ENCODE measurements at regions not wholly inside any gene's neighbourhood (a gene's known extent, or its start where the extent isn't known, plus 50 kb on each side); places are given as distances from the start of the nearest gene placed in this dataset.

DNA sequence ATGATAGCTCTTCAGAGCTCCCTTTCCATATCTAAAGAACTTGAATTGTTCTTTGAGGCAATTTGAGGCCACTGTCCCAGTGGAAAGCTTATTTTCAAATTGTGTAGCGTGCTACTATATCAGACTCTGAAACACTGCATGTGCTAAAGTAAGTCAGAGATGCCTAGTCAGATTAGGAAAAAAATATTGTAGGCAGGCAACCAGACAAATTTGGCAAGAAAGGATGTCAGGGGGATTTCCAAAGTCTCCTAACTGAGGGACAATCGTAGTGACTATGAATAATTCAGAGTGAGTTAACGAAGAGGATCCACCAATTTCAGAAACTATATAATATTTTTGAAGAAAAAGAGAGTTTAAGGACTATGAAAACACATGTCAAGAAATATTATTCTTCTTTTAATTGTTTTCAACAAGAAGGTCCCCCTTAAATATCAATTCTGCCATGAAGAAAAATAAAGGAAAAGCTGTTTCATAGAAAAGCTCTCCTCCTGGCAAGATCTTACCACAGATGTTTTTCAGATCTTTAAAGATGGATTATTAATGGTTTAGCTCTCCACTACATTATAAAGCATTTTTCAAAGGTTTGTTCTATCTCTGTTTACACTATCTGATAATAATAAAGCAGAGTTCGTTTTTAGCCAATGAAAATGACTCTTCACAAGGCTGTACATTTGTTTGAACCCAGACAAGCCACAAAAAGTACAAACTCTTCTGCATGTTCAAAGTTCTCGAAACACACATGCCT is 273.5 kb upstream of the PTGER4 start:
- ChIA-PET CTCF (interaction anchor here (0.7 kb wide), 1 partner anchor 32 kb away, joined by 3 read pairs; no protein-coding TSS in a partner anchor), POLR2A (no interaction called here)
- WGBS (ENCODE audit: missing lambda C conversion rate) = 52% methylated on average over 5 of the region's 5 CpGs
- Histone ChIP-seq H3K4me1 (peaks cover 31% of the 10 kb centered on the region; the same call in 2 of the 3 replicates), H3K27ac (no peak overlapping the region; a peak in 1 of 6 replicates), H3K9me3 (no peaks in the 10 kb centered on the region), H3K4me2 (no peak overlapping the region), H3K4me3 (no peak overlapping the region)
- DNase-seq (ENCODE audit: low read depth in 1 of 2, low spot score in 1 of 2) = no peak
- FAIRE-seq = peak; percentile 32
- TF ChIP-seq TP53 (CRISPR knock-in tag; IDR thresholded peaks at IDR 0.05) (no peak), HDAC2 (IDR thresholded peaks at IDR 0.05) (no peak), HOXB5 (CRISPR knock-in tag; IDR thresholded peaks at IDR 0.05) (no peak), POLR2A (IDR thresholded peaks at IDR 0.05; ENCODE audit: low read length) (no peak), CEBPB (IDR thresholded peaks at IDR 0.05) (no peak), EP300 (IDR thresholded peaks at IDR 0.05) (no peak), RARB (CRISPR knock-in tag; IDR thresholded peaks at IDR 0.05) (no peak)
- TF ChIP-seq, protein P1, sequence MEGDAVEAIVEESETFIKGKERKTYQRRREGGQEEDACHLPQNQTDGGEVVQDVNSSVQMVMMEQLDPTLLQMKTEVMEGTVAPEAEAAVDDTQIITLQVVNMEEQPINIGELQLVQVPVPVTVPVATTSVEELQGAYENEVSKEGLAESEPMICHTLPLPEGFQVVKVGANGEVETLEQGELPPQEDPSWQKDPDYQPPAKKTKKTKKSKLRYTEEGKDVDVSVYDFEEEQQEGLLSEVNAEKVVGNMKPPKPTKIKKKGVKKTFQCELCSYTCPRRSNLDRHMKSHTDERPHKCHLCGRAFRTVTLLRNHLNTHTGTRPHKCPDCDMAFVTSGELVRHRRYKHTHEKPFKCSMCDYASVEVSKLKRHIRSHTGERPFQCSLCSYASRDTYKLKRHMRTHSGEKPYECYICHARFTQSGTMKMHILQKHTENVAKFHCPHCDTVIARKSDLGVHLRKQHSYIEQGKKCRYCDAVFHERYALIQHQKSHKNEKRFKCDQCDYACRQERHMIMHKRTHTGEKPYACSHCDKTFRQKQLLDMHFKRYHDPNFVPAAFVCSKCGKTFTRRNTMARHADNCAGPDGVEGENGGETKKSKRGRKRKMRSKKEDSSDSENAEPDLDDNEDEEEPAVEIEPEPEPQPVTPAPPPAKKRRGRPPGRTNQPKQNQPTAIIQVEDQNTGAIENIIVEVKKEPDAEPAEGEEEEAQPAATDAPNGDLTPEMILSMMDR (IDR thresholded peaks at IDR 0.05) = no peak
- no peak for ATAC-seq

DNA sequence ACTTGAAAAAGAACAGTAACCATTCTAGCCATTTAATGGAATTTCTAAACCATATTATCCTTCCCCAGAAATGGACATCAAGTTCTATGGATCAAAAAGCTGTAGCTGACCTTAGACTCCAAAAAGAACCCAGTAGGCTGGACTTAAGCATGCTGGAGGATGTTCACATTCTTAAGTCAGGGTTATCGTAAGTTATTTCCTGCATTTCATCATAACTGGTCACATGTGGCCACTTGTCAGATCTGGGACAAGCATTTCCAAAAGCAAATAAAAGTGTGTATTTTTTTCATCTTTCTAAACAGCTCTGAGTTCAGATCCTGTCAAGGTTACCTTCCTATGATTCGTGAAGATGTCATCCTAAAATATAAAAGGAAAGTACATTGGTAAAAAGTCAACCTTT is 274.5 kb upstream of the PTGER4 start:
- peaks cover 24% of the 10 kb centered on the region; the same call in 2 of the 3 replicates for H3K4me1 ChIP-seq
- 59% methylated on average over 2 of the region's 2 CpGs for WGBS (ENCODE audit: missing lambda C conversion rate)
- H3K27ac ChIP-seq = peak overlapping the region in 1 of 2 experiments; percentile 7; a peak in 2 of 6 replicates
- FAIRE-seq (no peak), DNase-seq (ENCODE audit: low read depth in 1 of 2, low spot score in 1 of 2) (peak in 1 of 2 experiments; percentile 35), ATAC-seq (no peak)
- TF ChIP-seq ZC3H11A (IDR thresholded peaks at IDR 0.05) = no peak
- peak overlapping the region; percentile 2; the same call in 1 of the 3 replicates for H3K4me2 ChIP-seq
- ChIA-PET CTCF (interaction anchor here (0.7 kb wide), 1 partner anchor 31 kb away, joined by 3 read pairs; no protein-coding TSS in a partner anchor), POLR2A (no interaction called here)
- H3K9me3 ChIP-seq = no peaks in the 10 kb centered on the region
- H3K4me3 ChIP-seq = no peak overlapping the region

DNA sequence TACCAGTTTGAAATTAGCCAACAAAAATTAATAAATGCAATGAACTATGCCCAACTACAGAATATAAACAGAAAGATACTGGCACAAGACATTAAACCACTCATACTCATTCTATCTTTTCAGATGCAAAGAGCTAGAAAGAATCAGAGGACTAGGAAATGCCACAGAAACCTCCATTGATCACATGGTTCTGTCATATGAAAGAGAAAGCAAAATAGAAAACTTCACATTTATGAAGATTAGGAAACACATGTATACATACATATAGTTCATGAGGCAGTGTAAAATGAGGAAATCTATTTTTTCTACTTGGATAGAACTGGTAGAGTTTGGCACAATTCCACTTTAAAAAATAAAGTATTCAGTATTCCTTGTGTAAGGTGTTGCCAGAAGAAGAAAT is 275.1 kb upstream of the PTGER4 start:
- ChIA-PET POLR2A (no interaction called here), CTCF (no interaction called here)
- peak overlapping the region; percentile 0; the same call in 1 of the 3 replicates for H3K4me2 ChIP-seq
- H3K27ac ChIP-seq = peak overlapping the region in 1 of 2 experiments; percentile 17; a peak in 1 of 6 replicates
- FAIRE-seq = no peak
- H3K4me3 ChIP-seq = no peak overlapping the region
- no peak for TF ChIP-seq POLR2AphosphoS2 (conservative IDR thresholded peaks at IDR 0.05; ENCODE audit: low read length)
- TF ChIP-seq, protein P2, sequence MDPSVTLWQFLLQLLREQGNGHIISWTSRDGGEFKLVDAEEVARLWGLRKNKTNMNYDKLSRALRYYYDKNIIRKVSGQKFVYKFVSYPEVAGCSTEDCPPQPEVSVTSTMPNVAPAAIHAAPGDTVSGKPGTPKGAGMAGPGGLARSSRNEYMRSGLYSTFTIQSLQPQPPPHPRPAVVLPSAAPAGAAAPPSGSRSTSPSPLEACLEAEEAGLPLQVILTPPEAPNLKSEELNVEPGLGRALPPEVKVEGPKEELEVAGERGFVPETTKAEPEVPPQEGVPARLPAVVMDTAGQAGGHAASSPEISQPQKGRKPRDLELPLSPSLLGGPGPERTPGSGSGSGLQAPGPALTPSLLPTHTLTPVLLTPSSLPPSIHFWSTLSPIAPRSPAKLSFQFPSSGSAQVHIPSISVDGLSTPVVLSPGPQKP (IDR thresholded peaks at IDR 0.05; ENCODE audit: low read depth, low read length) = no peak
- TF ChIP-seq FOXS1 (CRISPR knock-in tag; IDR thresholded peaks at IDR 0.05) = no peak
- no peak for TF ChIP-seq JUNB (IDR thresholded peaks at IDR 0.05)
- TF ChIP-seq MYC (IDR thresholded peaks at IDR 0.05; ENCODE audit: borderline replicate concordance, low read length) = no peak
- no peak for TF ChIP-seq CHD2 (IDR thresholded peaks at IDR 0.05; ENCODE audit: low read length, partially characterized antibody)
- H3K9me3 ChIP-seq = no peaks in the 10 kb centered on the region
- DNase-seq (ENCODE audit: low read depth in 1 of 2, low spot score in 1 of 2) = no peak
- peaks cover 22% of the 10 kb centered on the region; the same call in 2 of the 3 replicates for H3K4me1 ChIP-seq
- ATAC-seq = no peak

DNA sequence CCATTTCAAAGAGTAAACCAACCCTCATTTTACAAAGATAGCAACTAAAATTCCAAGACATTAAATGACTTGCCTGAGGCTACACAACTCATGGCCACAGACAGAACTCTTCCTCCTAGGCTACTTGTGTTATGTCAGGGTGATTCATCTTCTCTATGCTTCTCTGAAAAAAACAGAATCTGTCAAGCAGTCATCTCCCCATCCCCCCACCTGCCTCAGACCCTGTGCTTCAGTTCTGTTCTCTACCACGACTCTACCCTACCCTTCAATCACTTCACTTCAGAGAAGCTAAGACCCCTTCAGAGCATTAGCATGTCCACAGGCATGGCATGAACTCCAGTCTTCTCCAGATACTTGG is 277.7 kb upstream of the PTGER4 start:
- Histone ChIP-seq H3K4me3 (no peak overlapping the region), H3K4me2 (peak overlapping the region; percentile 22; the same call in 2 of the 3 replicates), H3K4me1 (peaks cover 22% of the 10 kb centered on the region; the same call in 2 of the 3 replicates), H3K27ac (peak overlapping the region in 1 of 2 experiments; percentile 6; a peak in 1 of 6 replicates), H3K9me3 (no peaks in the 10 kb centered on the region)
- ChIA-PET POLR2A (no interaction called here), CTCF (interaction anchor here (1.4 to 1.5 kb wide), 2 partner anchors 16 to 688 kb away, joined by 3 to 4 read pairs; no protein-coding TSS in a partner anchor)
- DNase-seq (ENCODE audit: low read depth in 1 of 2, low spot score in 1 of 2) (peak in 1 of 2 experiments; percentile 31), ATAC-seq (peak in 1 of 2 experiments; percentile 42; a peak in 2 of 6 replicates), FAIRE-seq (no peak)
- WGBS (ENCODE audit: missing lambda C conversion rate) = 5% methylated on average over 1 of the region's 1 CpG
- TF ChIP-seq RAD21 (conservative IDR thresholded peaks at IDR 0.05 in 1 of 2, IDR thresholded peaks at IDR 0.05 in 1 of 2) (no peak), KDM5A (IDR thresholded peaks at IDR 0.05) (no peak), HOXB5 (CRISPR knock-in tag; IDR thresholded peaks at IDR 0.05) (no peak), ZC3H11A (IDR thresholded peaks at IDR 0.05) (no peak), EHMT2 (IDR thresholded peaks at IDR 0.05; ENCODE audit: low read depth) (no peak), FOSL2 (IDR thresholded peaks at IDR 0.05) (no peak), FOSL2 (CRISPR knock-in tag; IDR thresholded peaks at IDR 0.05) (no peak; the same call in 1 of the 2 replicates), SREBF2 (IDR thresholded peaks at IDR 0.05) (no peak), NFE2L2 (conservative IDR thresholded peaks at IDR 0.05; ENCODE audit: low read length) (no peak), ESRRA (IDR thresholded peaks at IDR 0.05; ENCODE audit: borderline replicate concordance, low read length) (no peak), TP53 (CRISPR knock-in tag; IDR thresholded peaks at IDR 0.05) (no peak)
